Panc1 (cell line): ENCODE measurements at regions not wholly inside any gene's neighbourhood (a gene's known extent, or its start where the extent isn't known, plus 50 kb on each side); places are given as distances from the start of the nearest gene placed in this dataset.

Experiments
- POLR2AphosphoS5 ChIP-seq: IDR thresholded peaks from 2 replicates; pipeline ENCODE4 v1.6.1; 2012; ENCODE audit warnings: mild to moderate bottlenecking, low read depth, low read length, moderate library complexity
- SIN3A ChIP-seq: IDR thresholded peaks from 2 replicates; pipeline ENCODE4 v1.6.1; 2012; ENCODE audit warnings: low read depth, mild to moderate bottlenecking, low read length, moderate library complexity, borderline replicate concordance; ENCODE audit not compliant: insufficient read depth
- TCF7L2 ChIP-seq: IDR thresholded peaks from 2 replicates; pipeline ENCODE4 v1.6.1; 2011; ENCODE audit warnings: mild to moderate bottlenecking, low read depth, low read length, inconsistent platforms
- TF ChIP-seq, protein P1 (sequence below): fragments of 450-650 bp; IDR thresholded peaks from 2 replicates; pipeline ENCODE4 v1.5.1; 2017; ENCODE audit warnings: mild to moderate bottlenecking
- TF ChIP-seq, protein P2 (sequence below), 2 experiments: IDR thresholded peaks; 2 replicates each; pipeline ENCODE4 v1.6.1; 2011 to 2012; ENCODE audit warnings: low read depth in 2 of 2, control low read depth in 1 of 2, low read length in 1 of 2, mild to moderate bottlenecking in 1 of 2, moderate library complexity in 1 of 2; ENCODE audit not compliant: insufficient read depth in 1 of 2

DNA sequence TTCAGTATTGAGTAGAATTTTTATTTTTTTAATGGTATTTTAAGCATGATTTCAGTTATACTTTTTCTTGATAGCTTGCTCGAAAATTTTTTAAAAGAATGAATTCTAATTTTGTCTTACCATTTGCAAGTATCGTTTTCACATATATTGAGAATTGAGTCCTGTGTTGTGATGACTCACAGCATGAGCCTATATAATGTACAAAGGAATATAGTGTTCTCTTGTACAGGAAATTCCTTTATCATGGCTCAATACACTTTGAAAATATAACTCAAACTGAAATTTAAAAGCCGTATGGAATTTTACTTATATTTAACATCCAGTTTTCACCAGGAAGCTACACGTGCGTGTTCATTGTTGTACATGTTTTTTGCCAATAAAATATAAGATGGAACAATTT, 161.1 kb upstream of the TMTC4 start:
- TF ChIP-seq, protein P1, sequence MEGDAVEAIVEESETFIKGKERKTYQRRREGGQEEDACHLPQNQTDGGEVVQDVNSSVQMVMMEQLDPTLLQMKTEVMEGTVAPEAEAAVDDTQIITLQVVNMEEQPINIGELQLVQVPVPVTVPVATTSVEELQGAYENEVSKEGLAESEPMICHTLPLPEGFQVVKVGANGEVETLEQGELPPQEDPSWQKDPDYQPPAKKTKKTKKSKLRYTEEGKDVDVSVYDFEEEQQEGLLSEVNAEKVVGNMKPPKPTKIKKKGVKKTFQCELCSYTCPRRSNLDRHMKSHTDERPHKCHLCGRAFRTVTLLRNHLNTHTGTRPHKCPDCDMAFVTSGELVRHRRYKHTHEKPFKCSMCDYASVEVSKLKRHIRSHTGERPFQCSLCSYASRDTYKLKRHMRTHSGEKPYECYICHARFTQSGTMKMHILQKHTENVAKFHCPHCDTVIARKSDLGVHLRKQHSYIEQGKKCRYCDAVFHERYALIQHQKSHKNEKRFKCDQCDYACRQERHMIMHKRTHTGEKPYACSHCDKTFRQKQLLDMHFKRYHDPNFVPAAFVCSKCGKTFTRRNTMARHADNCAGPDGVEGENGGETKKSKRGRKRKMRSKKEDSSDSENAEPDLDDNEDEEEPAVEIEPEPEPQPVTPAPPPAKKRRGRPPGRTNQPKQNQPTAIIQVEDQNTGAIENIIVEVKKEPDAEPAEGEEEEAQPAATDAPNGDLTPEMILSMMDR = no peak
- TF ChIP-seq, protein P2, sequence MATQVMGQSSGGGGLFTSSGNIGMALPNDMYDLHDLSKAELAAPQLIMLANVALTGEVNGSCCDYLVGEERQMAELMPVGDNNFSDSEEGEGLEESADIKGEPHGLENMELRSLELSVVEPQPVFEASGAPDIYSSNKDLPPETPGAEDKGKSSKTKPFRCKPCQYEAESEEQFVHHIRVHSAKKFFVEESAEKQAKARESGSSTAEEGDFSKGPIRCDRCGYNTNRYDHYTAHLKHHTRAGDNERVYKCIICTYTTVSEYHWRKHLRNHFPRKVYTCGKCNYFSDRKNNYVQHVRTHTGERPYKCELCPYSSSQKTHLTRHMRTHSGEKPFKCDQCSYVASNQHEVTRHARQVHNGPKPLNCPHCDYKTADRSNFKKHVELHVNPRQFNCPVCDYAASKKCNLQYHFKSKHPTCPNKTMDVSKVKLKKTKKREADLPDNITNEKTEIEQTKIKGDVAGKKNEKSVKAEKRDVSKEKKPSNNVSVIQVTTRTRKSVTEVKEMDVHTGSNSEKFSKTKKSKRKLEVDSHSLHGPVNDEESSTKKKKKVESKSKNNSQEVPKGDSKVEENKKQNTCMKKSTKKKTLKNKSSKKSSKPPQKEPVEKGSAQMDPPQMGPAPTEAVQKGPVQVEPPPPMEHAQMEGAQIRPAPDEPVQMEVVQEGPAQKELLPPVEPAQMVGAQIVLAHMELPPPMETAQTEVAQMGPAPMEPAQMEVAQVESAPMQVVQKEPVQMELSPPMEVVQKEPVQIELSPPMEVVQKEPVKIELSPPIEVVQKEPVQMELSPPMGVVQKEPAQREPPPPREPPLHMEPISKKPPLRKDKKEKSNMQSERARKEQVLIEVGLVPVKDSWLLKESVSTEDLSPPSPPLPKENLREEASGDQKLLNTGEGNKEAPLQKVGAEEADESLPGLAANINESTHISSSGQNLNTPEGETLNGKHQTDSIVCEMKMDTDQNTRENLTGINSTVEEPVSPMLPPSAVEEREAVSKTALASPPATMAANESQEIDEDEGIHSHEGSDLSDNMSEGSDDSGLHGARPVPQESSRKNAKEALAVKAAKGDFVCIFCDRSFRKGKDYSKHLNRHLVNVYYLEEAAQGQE (IDR thresholded peaks at IDR 0.05; ENCODE audit: insufficient read depth in 1 of 2, low read depth in 2 of 2, low read length in 1 of 2) = no peak
- TF ChIP-seq SIN3A (no peak), POLR2AphosphoS5 (no peak), TCF7L2 (no peak)
